CD4-positive, alpha-beta memory T cell (primary cell): ENCODE measurements at regions not wholly inside any gene's neighbourhood (a gene's known extent, or its start where the extent isn't known, plus 50 kb on each side); places are given as distances from the start of the nearest gene placed in this dataset.

Source experiments
- CTCF ChIA-PET: fragments of 350-600 bp; sonication (Branson Sonifier 250); formaldehyde crosslinking; loops from one replicate; lab custom pipeline; 2021; ENCODE audit warnings: inconsistent platforms; ENCODE audit not compliant: partially characterized antibody; lab: Charles Lee
- POLR2A ChIA-PET: fragments of 350-600 bp; sonication (Branson Sonifier 250); formaldehyde crosslinking; loops from one replicate; lab custom pipeline; 2021; ENCODE audit not compliant: partially characterized antibody; lab: Charles Lee
- DNase-seq, 5 donors: peaks; one replicate each; pipeline versions ENCODE4 v3.0.0 to v3.0.0-alpha.2; 2020 to 2022; ENCODE audit warnings: mixed read lengths in 1 of 5
- H3K27ac ChIP-seq: one replicate; pipeline ENCODE4 v1.7.0; 2013; ENCODE audit warnings: low read depth, low read length
- H3K27me3 ChIP-seq: 2 replicates; pipeline ENCODE4 v1.7.0; 2013; ENCODE audit warnings: mild to moderate bottlenecking, low read length, moderate library complexity; ENCODE audit not compliant: insufficient read depth
- H3K36me3 ChIP-seq: 2 replicates; pipeline ENCODE4 v1.7.0; 2013; ENCODE audit warnings: mild to moderate bottlenecking, low read length, moderate library complexity; ENCODE audit not compliant: insufficient read depth
- H3K4me1 ChIP-seq: 2 replicates; pipeline ENCODE4 v1.7.0; 2013; ENCODE audit warnings: mild to moderate bottlenecking, low read length, moderate library complexity; ENCODE audit not compliant: insufficient read depth
- H3K4me3 ChIP-seq, 2 donors: one replicate each; pipeline ENCODE4 v1.7.0; 2013; ENCODE audit warnings: low read length in 2 of 2, mild to moderate bottlenecking in 1 of 2
- H3K9me3 ChIP-seq, 2 donors: one replicate each; pipeline ENCODE4 v1.7.0; 2013; ENCODE audit warnings: low read length in 2 of 2, control low read depth in 1 of 2; ENCODE audit not compliant: control insufficient read depth in 1 of 2
- H3K27ac Mint-ChIP-seq, 7 donors: one replicate each; pipeline ENCODE4 v1.8.0; 2020 to 2021; ENCODE audit warnings: mixed read lengths in 7 of 7, mild to moderate bottlenecking in 6 of 7, inconsistent platforms in 3 of 7, moderate library complexity in 3 of 7
- H3K27me3 Mint-ChIP-seq, 2 donors: one replicate each; pipeline ENCODE4 v1.8.0; 2020 to 2021; ENCODE audit warnings: mixed read lengths in 2 of 2
- H3K36me3 Mint-ChIP-seq, 2 donors: one replicate each; pipeline ENCODE4 v1.8.0; 2020 to 2021; ENCODE audit warnings: mixed read lengths in 2 of 2, inconsistent platforms in 1 of 2, mild to moderate bottlenecking in 1 of 2
- H3K4me1 Mint-ChIP-seq, 4 donors: one replicate each; pipeline ENCODE4 v1.8.0; 2020 to 2021; ENCODE audit warnings: mixed read lengths in 4 of 4, mild to moderate bottlenecking in 1 of 4
- H3K4me3 Mint-ChIP-seq, 8 donors: one replicate each; pipeline ENCODE4 v1.8.0; 2020 to 2021; ENCODE audit warnings: mixed read lengths in 8 of 8, mild to moderate bottlenecking in 7 of 8, moderate library complexity in 6 of 8, inconsistent platforms in 3 of 8
- H3K9me3 Mint-ChIP-seq, 8 donors: one replicate each; pipeline ENCODE4 v1.8.0; 2020 to 2021; ENCODE audit warnings: mixed read lengths in 8 of 8, mild to moderate bottlenecking in 5 of 8, inconsistent platforms in 3 of 8, moderate library complexity in 1 of 8
- intact Hi-C: fragments of 100-400 bp; cut with micrococcal nuclease; formaldehyde crosslinking; loops from one replicate; pipeline ENCODE4 v1.15.1; 2023

DNA sequence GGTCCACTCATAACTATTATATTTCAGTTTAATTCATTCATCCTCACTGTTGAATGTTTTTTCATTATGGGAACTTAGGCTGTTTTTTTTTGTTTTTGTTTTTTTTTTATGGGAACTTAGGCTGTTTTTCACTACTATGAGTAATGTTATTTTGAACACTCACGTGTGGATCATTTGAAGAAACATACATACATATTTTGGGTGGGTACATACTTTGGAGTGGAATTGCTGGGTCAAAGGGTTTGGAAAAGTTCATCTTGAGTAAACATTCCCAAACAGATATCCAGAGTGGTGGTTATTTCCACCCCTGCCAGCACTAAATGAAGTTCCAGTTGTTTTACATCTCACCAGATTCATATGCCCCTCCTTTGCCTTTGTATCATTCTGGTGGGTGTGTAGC, 584.4 kb downstream of the PSAT1 start:
- no peaks in the 10 kb centered on the region for H3K27me3 ChIP-seq
- H3K36me3 ChIP-seq: no peaks in the 10 kb centered on the region
- DNase-seq: no peak
- Mint-ChIP-seq H3K9me3 (peaks cover 0 to 2% (median 0%) of the 10 kb centered on the region in 8 donors), H3K36me3 (no peaks in the 10 kb centered on the region), H3K27ac (no peak overlapping the region), H3K27me3 (no peaks in the 10 kb centered on the region), H3K4me3 (no peak overlapping the region), H3K4me1 (no peaks in the 10 kb centered on the region)
- H3K27ac ChIP-seq: no peak overlapping the region
- no peak overlapping the region for H3K4me3 ChIP-seq
- H3K4me1 ChIP-seq: no peaks in the 10 kb centered on the region
- no peaks in the 10 kb centered on the region for H3K9me3 ChIP-seq
- ChIA-PET POLR2A (no interaction called here), CTCF (no interaction called here)
- intact Hi-C loops: no loop called here

DNA sequence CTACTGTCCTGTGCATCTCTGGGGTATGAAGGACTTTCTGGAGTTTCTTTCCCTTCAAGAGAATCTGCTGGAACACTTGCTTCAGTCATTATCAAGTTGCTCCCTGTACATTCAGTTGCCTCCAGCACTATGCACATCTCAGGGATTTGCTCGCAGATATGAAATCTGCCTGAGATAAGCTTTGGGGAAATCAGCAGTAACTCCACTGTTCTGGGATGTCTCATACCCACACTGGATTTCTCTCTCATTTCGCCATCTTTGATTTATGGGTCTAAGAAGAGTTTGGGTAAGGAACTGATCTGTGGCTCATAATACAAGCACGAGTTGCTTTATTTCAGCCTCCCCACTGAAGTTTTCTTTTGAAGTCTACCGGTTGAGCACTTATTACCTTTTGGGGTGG, 585.6 kb downstream of the PSAT1 start:
- Mint-ChIP-seq H3K36me3 (no peaks in the 10 kb centered on the region), H3K27ac (no peak overlapping the region), H3K27me3 (no peaks in the 10 kb centered on the region), H3K4me1 (no peaks in the 10 kb centered on the region), H3K9me3 (peaks cover 0 to 2% (median 0%) of the 10 kb centered on the region in 8 donors), H3K4me3 (no peak overlapping the region)
- Histone ChIP-seq H3K4me1 (no peaks in the 10 kb centered on the region), H3K9me3 (no peaks in the 10 kb centered on the region), H3K27me3 (no peaks in the 10 kb centered on the region), H3K27ac (no peak overlapping the region), H3K4me3 (no peak overlapping the region), H3K36me3 (no peaks in the 10 kb centered on the region)
- no peak for DNase-seq
- ChIA-PET POLR2A (no interaction called here), CTCF (no interaction called here)
- intact Hi-C loops: no loop called here

DNA sequence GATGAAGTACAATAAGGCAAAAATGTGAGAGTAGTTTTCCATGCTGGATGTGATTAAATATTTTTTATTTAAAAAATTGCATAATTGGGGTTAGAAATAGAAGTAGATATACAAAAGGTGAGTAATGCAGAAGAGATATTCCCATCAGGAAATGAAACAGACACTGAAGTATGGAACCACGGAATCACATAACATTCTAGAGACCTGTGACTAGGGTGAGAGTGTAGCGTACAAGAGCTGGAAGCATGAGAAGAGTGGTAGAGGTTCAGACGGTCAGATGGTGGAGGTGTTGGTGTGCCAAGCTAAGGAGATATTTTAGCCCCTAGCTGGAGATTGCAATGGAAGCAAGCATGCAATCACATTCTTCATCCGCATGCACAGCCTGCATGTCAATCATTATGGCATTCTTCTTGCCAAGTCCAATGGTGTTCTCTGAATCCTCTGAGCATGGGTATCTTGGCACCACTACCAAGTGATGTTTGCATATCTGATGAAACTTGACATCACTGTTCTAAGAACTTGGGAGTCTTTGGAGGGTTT, 587.8 kb downstream of the PSAT1 start:
- no peaks in the 10 kb centered on the region for H3K4me1 Mint-ChIP-seq
- intact Hi-C loops: no loop called here
- Histone ChIP-seq H3K9me3 (no peaks in the 10 kb centered on the region), H3K36me3 (no peaks in the 10 kb centered on the region), H3K4me3 (no peak overlapping the region), H3K27ac (no peak overlapping the region), H3K4me1 (no peaks in the 10 kb centered on the region), H3K27me3 (no peaks in the 10 kb centered on the region)
- ChIA-PET CTCF (no interaction called here), POLR2A (no interaction called here)
- H3K27me3 Mint-ChIP-seq: no peaks in the 10 kb centered on the region
- H3K27ac Mint-ChIP-seq: no peak overlapping the region
- peaks cover 0 to 5% (median under 1%) of the 10 kb centered on the region in 8 donors for H3K9me3 Mint-ChIP-seq
- DNase-seq: no peak
- H3K4me3 Mint-ChIP-seq: no peak overlapping the region
- H3K36me3 Mint-ChIP-seq: no peaks in the 10 kb centered on the region

DNA sequence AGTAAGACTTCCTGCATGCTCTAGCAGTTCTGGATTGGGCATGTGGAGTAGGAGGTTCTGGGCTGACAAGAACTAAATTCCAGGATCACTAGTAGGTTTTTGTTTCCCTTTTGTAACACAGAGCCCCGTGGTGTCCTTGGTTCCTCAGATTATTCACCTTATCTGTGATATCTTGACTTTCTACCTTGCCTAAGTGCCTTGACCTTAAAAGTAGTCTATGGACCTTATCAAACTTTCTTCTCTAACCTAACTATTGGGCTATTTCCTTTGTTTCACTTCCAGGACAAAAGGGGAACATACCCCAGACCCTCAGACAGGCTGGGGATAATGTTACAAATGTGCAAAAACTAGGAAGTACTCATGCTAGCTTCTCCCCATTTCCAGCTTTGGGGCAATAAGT, 595.3 kb downstream of the PSAT1 start:
- Mint-ChIP-seq H3K27me3 (no peaks in the 10 kb centered on the region), H3K36me3 (no peaks in the 10 kb centered on the region), H3K9me3 (peaks cover 0 to 7% (median 1%) of the 10 kb centered on the region in 8 donors), H3K4me1 (no peaks in the 10 kb centered on the region), H3K4me3 (no peak overlapping the region), H3K27ac (no peak overlapping the region)
- H3K36me3 ChIP-seq: no peaks in the 10 kb centered on the region
- H3K9me3 ChIP-seq: no peaks in the 10 kb centered on the region
- no peaks in the 10 kb centered on the region for H3K27me3 ChIP-seq
- DNase-seq: no peak
- ChIA-PET POLR2A (no interaction called here), CTCF (no interaction called here)
- intact Hi-C loops: no loop called here
- no peak overlapping the region for H3K27ac ChIP-seq
- no peaks in the 10 kb centered on the region for H3K4me1 ChIP-seq
- H3K4me3 ChIP-seq: no peak overlapping the region

DNA sequence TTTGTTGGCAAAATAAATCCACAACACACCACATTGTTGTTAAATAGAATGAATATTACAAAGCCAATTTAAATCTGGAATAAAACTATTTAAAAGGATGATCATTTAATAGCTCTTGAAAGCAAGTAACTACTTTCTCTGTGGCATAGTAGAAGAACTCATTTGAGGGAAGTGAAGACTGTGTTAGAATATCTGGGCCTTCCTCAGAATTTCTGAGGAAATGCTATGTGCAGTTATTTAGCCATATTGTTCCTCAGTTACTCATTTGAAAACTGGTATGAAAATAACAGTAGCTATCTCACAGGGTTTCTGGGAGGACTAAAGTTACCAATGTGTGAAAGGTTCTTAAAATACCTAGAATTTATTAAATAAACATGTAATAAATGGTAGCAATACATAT, 595.8 kb downstream of the PSAT1 start:
- intact Hi-C loops: no loop called here

DNA sequence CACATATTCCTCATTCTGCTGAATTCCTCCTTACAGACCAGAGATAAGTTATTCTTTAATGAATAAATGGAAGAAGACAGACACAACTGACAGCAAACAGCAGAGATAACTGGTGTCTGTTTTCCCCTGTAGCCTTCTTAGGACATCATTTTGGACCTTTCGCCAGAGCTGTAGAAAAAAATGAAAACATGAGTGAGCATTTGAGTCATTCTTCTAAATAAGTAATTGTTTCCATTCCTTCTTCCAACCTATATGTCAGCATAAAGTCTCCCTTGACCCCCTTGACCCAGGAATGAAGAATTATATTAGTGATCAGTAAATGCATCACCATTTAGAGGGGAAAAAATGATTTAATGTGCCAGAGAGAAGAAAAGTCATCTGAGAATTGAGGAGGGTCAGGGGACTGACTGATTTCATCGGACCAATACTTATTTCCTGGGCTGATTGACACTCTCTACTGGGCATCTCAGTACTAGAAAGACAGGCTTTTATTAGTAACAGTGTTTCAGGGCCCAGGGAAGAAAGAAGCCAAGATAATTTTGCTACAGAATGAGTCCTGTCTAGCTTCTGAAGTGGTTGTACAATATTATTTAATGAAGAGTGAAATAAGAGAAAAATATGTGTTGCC, 597.0 kb downstream of the PSAT1 start:
- H3K27me3 ChIP-seq: no peaks in the 10 kb centered on the region

More for the DNA sequence above, 595.8 kb downstream of the PSAT1 start:
- no peaks in the 10 kb centered on the region for H3K27me3 ChIP-seq
- DNase-seq: no peak
- H3K36me3 ChIP-seq: no peaks in the 10 kb centered on the region
- no peak overlapping the region for H3K4me3 Mint-ChIP-seq
- H3K4me1 Mint-ChIP-seq: no peaks in the 10 kb centered on the region
- H3K4me1 ChIP-seq: no peaks in the 10 kb centered on the region
- no peaks in the 10 kb centered on the region for H3K9me3 ChIP-seq
- H3K27me3 Mint-ChIP-seq: no peaks in the 10 kb centered on the region
- H3K4me3 ChIP-seq: no peak overlapping the region
- ChIA-PET CTCF (interaction anchor here (1.4 kb wide), 1 partner anchor 114 kb away, joined by 3 read pairs; no protein-coding TSS in a partner anchor), POLR2A (no interaction called here)
- no peaks in the 10 kb centered on the region for H3K36me3 Mint-ChIP-seq
- no peak overlapping the region for H3K27ac Mint-ChIP-seq
- no peak overlapping the region for H3K27ac ChIP-seq
- peaks cover 0 to 7% (median 1%) of the 10 kb centered on the region in 8 donors for H3K9me3 Mint-ChIP-seq

DNA sequence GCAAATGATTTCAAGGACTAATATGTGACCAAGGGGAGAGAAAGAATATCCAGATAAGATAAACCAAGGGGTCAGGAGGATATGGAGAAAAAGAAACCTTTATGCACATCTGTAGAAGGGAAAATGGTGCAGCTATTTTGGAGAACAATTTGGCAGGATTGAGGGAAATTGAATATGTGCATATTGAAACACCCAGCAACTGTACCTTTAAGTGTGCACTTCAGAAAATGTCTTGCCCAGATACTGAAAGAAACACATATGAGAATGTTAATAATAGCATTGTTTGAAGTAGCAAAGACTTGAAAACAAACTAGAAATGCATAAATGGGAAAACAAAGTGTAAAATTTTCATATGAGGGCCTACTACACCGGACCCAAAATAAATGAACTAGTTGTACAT, 599.6 kb downstream of the PSAT1 start:
- Mint-ChIP-seq H3K9me3 (no peaks in the 10 kb centered on the region), H3K36me3 (no peaks in the 10 kb centered on the region), H3K27me3 (no peaks in the 10 kb centered on the region), H3K4me3 (no peak overlapping the region), H3K27ac (no peak overlapping the region), H3K4me1 (no peaks in the 10 kb centered on the region)
- intact Hi-C loops: no loop called here
- no peak overlapping the region for H3K4me3 ChIP-seq
- ChIA-PET POLR2A (no interaction called here), CTCF (no interaction called here)
- H3K4me1 ChIP-seq: no peaks in the 10 kb centered on the region
- H3K9me3 ChIP-seq: no peaks in the 10 kb centered on the region
- no peak overlapping the region for H3K27ac ChIP-seq
- DNase-seq: no peak
- no peaks in the 10 kb centered on the region for H3K36me3 ChIP-seq
- H3K27me3 ChIP-seq: no peaks in the 10 kb centered on the region

More for the DNA sequence above, 597.0 kb downstream of the PSAT1 start:
- Mint-ChIP-seq H3K27me3 (no peaks in the 10 kb centered on the region), H3K27ac (no peak overlapping the region), H3K4me3 (no peak overlapping the region), H3K9me3 (peaks cover 0 to 7% (median under 1%) of the 10 kb centered on the region in 8 donors), H3K36me3 (no peaks in the 10 kb centered on the region), H3K4me1 (no peaks in the 10 kb centered on the region)
- Histone ChIP-seq H3K9me3 (no peaks in the 10 kb centered on the region), H3K4me3 (no peak overlapping the region), H3K27ac (no peak overlapping the region), H3K36me3 (no peaks in the 10 kb centered on the region), H3K4me1 (no peaks in the 10 kb centered on the region)
- intact Hi-C loops: no loop called here
- CTCF ChIA-PET: interaction anchor here (1.4 kb wide), 1 partner anchor 115 kb away, joined by 3 read pairs; no protein-coding TSS in a partner anchor
- POLR2A ChIA-PET: no interaction called here
- no peak for DNase-seq
